Colonic mucosa (tissue), 4 donors: ENCODE measurements at regions not wholly inside any gene's neighbourhood (a gene's known extent, or its start where the extent isn't known, plus 50 kb on each side); places are given as distances from the start of the nearest gene placed in this dataset.
"Not testable (repeated sequence)": the region's sequence is repeated elsewhere in the genome, so short reads cannot be mapped to it uniquely, and the experiment has no call there.

ENCODE experiments used
- DNase-seq: peaks from one replicate; pipeline ENCODE4 v3.0.0-alpha.2; 2020
- H3K27ac ChIP-seq: fragments of 200-600 bp; one replicate; pipeline ENCODE4 v1.8.0; 2021
- H3K27me3 ChIP-seq: fragments of 200-600 bp; one replicate; pipeline ENCODE4 v1.8.0; 2021
- H3K36me3 ChIP-seq: fragments of 200-600 bp; one replicate; pipeline ENCODE4 v1.8.0; 2021
- H3K4me1 ChIP-seq: fragments of 200-600 bp; one replicate; pipeline ENCODE4 v1.8.0; 2021; ENCODE audit warnings: mild to moderate bottlenecking
- H3K4me3 ChIP-seq: fragments of 200-600 bp; one replicate; pipeline ENCODE4 v1.8.0; 2021
- H3K9ac ChIP-seq, 2 donors: one replicate each; pipeline ENCODE4 v1.7.0; 2013; ENCODE audit warnings: control low read depth in 2 of 2, low read depth in 2 of 2, low read length in 2 of 2
- H3K9me3 ChIP-seq: fragments of 200-600 bp; one replicate; pipeline ENCODE4 v1.8.0; 2021
- intact Hi-C: fragments of 100-400 bp; cut with DNase I; formaldehyde crosslinking; loops from one replicate; pipeline ENCODE4 v1.14.1; 2022
- TF ChIP-seq, protein P1 (sequence below): fragments of 200-600 bp; IDR thresholded peaks from one replicate; pipeline ENCODE4 v1.8.0; 2022; ENCODE audit warnings: antibody characterized with exemption, mild to moderate bottlenecking
- donor health status: healthy.
- donor health status: DM: no; HTN: no; CAD: no.
- donor health status: DM: no; HTN: no; CAD: no.

DNA sequence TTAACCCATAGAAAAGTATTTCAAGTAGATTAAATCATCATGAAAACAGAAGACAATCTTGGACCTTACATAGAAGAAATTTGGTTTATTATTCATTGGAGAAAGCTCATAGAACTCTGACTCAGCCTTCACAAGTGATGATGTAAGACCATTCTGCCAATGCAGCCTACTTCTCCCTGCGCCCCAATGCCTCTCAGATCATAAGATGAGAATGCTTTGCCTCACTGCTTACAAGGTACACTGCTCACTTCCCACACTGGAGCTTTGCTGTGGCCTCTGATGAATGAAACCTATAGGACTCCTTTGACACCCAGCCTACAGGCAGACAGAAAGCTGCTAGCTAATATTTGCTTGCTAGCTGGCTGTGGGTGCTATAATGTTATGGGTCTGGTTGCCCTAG, 569.4 kb upstream of the STEAP1 start:
- Histone ChIP-seq H3K9me3 (no peaks in the 10 kb centered on the region), H3K4me1 (no peaks in the 10 kb centered on the region), H3K27ac (no peak overlapping the region), H3K9ac (no peak overlapping the region), H3K36me3 (no peaks in the 10 kb centered on the region), H3K27me3 (no peaks in the 10 kb centered on the region), H3K4me3 (no peak overlapping the region)
- DNase-seq, result no peak
- TF ChIP-seq, protein P1, sequence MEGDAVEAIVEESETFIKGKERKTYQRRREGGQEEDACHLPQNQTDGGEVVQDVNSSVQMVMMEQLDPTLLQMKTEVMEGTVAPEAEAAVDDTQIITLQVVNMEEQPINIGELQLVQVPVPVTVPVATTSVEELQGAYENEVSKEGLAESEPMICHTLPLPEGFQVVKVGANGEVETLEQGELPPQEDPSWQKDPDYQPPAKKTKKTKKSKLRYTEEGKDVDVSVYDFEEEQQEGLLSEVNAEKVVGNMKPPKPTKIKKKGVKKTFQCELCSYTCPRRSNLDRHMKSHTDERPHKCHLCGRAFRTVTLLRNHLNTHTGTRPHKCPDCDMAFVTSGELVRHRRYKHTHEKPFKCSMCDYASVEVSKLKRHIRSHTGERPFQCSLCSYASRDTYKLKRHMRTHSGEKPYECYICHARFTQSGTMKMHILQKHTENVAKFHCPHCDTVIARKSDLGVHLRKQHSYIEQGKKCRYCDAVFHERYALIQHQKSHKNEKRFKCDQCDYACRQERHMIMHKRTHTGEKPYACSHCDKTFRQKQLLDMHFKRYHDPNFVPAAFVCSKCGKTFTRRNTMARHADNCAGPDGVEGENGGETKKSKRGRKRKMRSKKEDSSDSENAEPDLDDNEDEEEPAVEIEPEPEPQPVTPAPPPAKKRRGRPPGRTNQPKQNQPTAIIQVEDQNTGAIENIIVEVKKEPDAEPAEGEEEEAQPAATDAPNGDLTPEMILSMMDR, result no peak
- intact Hi-C loops, result no loop called here

DNA sequence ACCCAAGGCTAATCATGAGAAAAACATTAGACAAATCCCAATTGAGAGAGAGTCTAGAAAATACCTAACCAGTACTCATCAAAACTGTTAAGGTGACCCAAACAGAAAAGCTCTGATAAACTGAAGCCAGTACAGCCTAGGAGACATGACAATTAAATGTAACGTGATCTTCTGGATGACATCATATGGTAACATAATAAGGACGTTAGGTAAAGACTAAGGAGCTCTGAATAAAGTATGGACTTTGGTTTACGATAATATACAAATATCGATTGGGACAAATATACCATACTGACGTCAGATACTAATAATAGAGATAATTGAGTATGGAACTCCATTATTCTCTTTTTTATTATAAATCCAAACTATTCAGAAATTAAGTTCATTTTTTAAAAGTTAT, 561.1 kb upstream of the STEAP1 start:
- no peaks in the 10 kb centered on the region for H3K27me3 ChIP-seq
- no peaks in the 10 kb centered on the region for H3K9me3 ChIP-seq
- no peak for DNase-seq
- TF ChIP-seq, protein P1, result no peak
- no peak overlapping the region for H3K27ac ChIP-seq
- H3K9ac ChIP-seq, result no peak overlapping the region
- no peaks in the 10 kb centered on the region for H3K4me1 ChIP-seq
- H3K36me3 ChIP-seq, result no peaks in the 10 kb centered on the region
- intact Hi-C loops, result no loop called here
- H3K4me3 ChIP-seq, result no peak overlapping the region

DNA sequence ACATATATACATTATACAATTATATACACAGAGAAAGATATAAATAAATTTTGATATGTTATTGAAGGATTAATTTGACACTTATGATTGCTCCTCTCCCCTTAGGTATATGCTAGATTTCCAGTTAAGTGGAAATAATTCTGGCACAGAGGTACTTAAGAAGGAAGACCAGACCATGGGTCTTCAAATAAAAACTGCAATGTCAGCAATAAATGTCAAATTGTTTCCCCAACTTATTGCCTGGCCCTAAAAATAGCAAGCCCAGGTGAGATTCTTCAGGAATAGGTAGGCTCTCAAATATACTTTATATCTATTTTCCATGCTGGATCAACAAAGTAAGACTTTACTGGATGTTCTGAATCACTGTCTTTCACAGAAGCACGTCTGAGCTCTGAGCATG, 551.3 kb upstream of the STEAP1 start:
- H3K27me3 ChIP-seq, result no peaks in the 10 kb centered on the region
- intact Hi-C loops, result no loop called here
- TF ChIP-seq, protein P1, result no peak
- H3K36me3 ChIP-seq, result no peaks in the 10 kb centered on the region
- no peak for DNase-seq
- H3K27ac ChIP-seq, result no peak overlapping the region
- H3K9ac ChIP-seq, result no peak overlapping the region
- no peaks in the 10 kb centered on the region for H3K9me3 ChIP-seq
- no peak overlapping the region for H3K4me3 ChIP-seq
- H3K4me1 ChIP-seq, result no peaks in the 10 kb centered on the region

DNA sequence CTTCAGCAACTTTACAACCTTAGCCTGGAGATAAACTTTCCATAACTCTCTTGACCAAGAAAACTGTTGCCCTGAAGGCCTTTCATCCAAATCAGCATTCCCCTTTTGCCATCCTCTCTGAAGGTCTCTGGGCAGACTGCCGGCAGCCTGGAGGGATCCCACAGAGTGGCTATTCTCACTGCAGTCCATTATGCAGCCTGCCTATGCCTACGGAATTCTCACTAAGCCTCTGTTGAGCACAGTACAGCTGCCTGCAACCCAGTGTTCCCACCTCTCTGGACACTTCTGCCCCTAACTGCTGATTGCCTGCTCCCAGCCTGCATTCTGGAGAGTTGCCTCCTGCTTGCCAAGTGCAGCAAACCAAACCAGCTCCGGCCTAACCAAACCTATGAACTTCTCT, 548.9 kb upstream of the STEAP1 start:
- TF ChIP-seq, protein P1, result no peak
- Histone ChIP-seq H3K9me3 (no peaks in the 10 kb centered on the region), H3K27me3 (no peaks in the 10 kb centered on the region), H3K4me1 (no peaks in the 10 kb centered on the region), H3K27ac (no peak overlapping the region), H3K4me3 (no peak overlapping the region), H3K36me3 (no peaks in the 10 kb centered on the region), H3K9ac (no peak overlapping the region)
- intact Hi-C loops, result no loop called here
- DNase-seq, result no peak

DNA sequence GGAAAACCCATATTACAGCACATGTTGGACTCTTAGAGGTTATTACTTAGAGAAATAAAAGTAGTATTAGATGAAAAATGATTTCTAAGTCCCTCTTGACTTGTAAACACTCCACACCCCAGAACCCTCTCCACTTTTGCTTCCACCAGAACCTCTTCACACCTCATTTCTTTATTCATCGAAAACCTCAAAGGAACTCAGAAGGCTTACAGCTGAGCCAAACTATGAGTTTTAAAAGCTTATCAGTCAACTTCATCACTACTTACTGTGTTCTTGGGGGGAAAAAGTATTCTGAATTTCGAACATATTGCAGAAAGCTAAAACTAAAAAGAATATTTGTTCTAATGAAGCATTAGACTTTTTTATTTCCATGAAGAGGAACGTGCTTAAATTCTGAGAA, 547.8 kb upstream of the STEAP1 start:
- H3K36me3 ChIP-seq, result no peaks in the 10 kb centered on the region
- no peak overlapping the region for H3K4me3 ChIP-seq
- H3K4me1 ChIP-seq, result no peaks in the 10 kb centered on the region
- H3K27me3 ChIP-seq, result no peaks in the 10 kb centered on the region
- H3K27ac ChIP-seq, result no peak overlapping the region
- no peak overlapping the region for H3K9ac ChIP-seq
- TF ChIP-seq, protein P1, result no peak
- intact Hi-C loops, result no loop called here
- DNase-seq, result no peak
- no peaks in the 10 kb centered on the region for H3K9me3 ChIP-seq

DNA sequence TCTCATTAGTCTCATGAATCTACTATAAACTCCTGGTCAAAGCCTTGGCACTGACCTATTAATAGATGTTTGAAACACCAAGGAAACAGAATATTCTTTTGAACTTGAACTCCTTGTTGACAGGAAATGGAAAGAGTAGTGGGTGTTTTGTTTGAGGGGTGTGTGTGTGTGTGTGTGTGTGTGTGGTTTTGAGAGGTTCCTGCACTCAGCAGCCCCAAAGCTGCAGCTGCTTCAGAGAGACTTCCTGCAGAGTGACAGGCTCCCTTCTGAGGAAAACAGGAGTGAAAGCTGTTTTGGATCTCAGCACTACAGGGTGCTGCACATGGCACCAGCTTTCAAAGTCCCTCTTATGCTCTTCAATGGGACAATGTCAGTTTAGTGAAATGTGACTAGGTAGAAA, 546.5 kb upstream of the STEAP1 start:
- H3K4me1 ChIP-seq, result no peaks in the 10 kb centered on the region
- intact Hi-C loops, result no loop called here
- H3K4me3 ChIP-seq, result no peak overlapping the region
- H3K27me3 ChIP-seq, result no peaks in the 10 kb centered on the region
- no peak for DNase-seq
- H3K27ac ChIP-seq, result no peak overlapping the region
- H3K36me3 ChIP-seq, result no peaks in the 10 kb centered on the region
- H3K9ac ChIP-seq, result no peak overlapping the region
- TF ChIP-seq, protein P1, result no peak
- H3K9me3 ChIP-seq, result no peaks in the 10 kb centered on the region

DNA sequence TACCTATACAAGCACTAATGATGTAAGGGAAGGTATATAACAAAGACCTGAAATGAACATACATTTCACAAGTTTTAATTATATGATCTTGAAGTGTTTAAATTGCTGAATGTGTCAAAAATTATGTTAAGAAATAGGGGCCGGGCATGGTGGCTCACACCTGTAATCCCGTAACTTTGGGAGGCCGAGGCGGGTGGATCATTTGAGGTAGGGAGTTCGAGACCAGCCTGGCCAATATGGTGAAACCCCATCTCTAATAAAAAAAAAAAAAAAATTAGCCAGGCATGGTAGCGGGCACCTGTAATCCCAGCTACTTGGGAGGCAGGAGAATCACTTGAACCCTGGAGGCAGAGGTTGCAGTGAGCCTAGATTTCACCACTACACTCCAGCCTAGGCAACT, 537.4 kb upstream of the STEAP1 start:
- H3K4me3 ChIP-seq, H3K9me3 ChIP-seq, H3K27ac ChIP-seq, H3K4me1 ChIP-seq, DNase-seq, H3K9ac ChIP-seq, H3K36me3 ChIP-seq, H3K27me3 ChIP-seq, intact Hi-C loops: not testable (repeated sequence)
